ENCODE measurements at regions not wholly inside any gene's neighbourhood (a gene's known extent, or its start where the extent isn't known, plus 50 kb on each side); places are given as distances from the start of the nearest gene placed in this dataset.
"Not testable (repeated sequence)": the region's sequence is repeated elsewhere in the genome, so short reads cannot be mapped to it uniquely, and the experiment has no call there.

DNA sequence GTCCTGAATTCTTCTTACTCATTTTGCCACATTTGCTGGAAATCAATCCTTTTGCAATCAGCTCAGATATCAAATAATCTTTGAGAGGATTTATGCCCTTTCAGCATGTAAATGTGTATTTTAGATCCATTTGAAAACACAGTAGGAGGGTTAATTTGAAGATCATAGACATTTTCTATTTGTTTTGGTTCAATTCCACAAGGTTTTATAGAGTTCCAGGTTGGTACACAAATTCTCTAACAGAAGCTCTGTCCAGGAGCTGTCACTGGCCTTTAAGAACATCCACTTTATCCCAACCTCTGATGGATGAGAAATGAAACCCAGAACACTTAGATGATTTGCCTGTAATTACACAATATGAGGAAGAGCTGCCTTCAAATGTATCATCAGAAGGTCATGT, 157.3 kb upstream of the CHAC2 start:
- DNase-seq, result no peak

DNA sequence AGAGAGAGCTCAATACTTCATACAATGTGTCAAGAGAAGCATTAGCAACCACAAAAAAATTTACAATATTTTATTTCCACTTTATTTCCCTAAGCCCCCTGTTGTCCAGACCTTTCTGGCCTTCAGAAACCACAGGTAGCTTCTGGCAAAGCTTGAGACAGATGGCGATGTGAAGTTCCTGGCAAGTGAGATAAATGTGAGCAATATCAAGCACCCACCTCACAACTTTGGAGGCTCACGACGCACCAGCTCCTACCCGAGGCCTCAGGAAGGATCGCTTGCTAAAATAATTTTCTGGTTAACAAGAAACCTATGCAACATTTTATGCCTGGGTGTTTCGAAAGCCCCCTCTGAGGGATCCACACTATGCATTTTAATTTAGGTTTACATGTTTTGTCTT, 158.1 kb upstream of the CHAC2 start:
- no peak for DNase-seq

- no peak for DNase-seq
Measured at GRCh38 chr2:53608293-53608692, 159.3 kb upstream of the CHAC2 start.

DNA sequence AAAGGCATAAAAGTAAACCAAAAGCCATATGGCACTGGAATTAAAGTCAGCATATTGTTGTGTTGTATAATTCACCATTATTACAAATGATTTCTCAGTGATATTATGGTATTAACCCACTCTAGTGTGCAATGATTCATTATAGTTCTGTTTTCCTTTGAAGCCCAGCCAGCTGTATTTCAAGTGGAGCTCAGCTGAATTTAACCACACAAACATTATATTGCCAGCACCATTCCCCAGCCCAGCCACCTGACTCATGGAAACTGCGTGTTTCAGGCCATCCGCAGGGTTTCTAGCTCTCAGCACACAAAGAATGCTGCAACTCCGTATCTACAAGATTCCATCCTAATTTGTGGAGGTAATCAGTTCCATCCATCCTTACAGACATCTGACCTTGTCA, 166.8 kb upstream of the CHAC2 start:
- DNase-seq, result peak; percentile 36

DNA sequence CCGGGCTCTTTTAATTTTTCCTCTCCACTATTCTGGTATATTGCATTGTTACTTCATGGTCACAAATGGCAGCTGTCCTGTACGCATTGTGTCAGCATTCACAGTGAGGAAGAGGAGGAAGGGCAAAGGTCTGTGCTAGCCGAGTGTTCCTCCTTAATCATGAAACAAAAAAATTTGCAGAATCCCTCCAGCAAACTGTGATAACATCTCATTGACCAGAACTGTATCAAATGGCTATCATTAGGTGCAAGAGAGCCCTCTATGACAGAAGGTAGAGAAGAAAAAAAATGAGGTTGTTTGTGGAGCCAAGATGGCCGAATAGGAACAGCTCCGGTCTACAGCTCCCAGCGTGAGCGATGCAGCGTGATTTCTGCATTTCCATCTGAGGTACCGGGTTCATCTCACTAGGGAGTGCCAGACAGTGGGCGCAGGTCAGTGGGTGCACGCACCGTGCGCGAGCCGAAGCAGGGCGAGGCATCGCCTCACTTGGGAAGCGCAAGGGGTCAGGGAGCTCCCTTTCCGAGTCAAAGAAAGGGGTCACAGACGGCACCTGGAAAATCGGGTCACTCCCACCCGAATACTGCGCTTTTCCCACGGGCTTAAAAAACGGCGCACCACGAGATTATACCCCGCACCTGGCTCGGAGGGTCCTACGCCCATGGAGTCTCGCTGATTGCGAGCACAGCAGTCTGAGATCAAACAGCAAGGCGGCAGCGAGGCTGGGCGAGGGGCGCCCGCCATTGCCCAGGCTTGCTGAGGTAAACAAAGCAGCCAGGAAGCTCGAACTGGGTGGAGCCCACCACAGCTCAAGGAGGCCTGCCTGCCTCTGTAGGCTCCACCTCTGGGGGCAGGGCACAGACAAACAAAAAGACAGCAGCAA, 180.6 kb upstream of the CHAC2 start:
- not testable (repeated sequence) for DNase-seq

- no peak for DNase-seq
Measured at GRCh38 chr2:53584986-53585385, 182.6 kb upstream of the CHAC2 start.

DNA sequence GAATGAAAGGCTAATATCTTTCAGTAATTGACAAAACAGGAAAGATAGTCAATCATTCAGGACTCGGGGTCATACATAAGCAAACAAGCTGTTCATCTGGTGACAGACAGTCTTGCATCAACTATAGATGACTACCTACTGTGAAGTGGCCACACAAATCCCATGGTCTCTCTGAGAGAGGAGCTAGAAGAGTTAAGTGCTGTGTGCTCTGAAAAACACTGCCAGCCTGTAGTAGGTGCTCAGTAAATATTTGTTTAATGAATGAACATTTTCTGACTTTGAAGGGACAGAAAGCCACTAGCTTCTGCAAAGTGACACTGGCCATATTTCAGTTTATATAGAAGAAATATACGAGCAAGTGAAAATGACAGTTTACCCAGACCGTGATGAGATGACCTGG, 184.0 kb upstream of the CHAC2 start:
- DNase-seq, result no peak

DNA sequence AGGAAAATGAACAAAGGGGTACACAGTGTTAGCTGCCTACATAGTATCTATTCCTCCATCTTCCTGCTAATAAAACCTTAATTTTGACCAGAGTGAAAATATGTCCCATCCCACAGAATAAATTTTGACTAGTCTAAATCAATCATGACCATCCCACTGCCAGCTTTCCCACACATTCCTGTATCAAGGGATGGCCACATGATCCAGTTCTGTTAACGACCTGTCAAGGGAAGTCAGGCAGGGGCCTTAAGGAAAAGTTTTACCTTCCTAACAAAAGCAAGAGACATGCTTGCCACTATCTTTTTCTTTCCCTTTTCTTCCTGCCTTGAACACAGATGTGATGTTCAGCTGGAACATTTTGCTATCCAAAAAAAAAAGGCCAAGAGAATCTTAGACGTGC, 185.0 kb upstream of the CHAC2 start:
- DNase-seq, result no peak

DNA sequence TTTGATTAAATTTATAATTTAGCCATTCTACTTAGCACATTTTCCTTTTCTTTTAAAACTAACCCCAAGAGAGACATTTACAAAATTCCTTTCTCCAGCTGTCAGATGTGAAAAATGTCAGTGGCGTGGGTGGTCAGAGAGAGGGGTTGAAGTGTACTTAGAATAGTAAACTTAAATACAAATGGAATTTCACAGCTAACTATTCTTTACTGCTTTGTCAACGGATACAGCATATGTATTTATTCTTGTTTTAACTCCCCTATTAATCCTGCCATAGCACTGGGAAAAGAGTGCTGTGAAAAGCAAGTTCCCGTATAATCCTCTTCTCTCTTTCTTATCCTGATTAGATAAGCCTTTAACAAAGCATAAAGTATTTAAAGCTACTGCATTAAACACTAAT, 191.4 kb upstream of the CHAC2 start:
- DNase-seq, result no peak

DNA sequence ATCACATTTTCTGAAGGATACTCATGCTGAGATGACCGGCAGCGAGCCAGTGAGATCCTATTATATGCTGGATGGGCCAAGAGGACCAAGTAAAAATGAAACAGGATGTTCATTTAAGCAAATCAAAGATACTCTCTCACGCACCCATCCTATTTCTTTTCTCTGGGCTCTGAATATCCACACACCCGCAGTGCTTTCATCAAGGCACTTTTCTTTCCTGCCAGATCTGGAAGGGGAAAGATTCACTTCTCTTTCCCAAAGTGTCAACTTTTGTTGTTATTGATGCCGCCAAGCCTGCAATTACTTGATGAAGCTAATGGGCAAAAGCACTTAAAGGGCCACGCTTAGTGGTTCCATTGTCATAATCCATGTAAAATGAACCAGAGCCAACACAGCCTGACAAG, 191.9 kb upstream of the CHAC2 start:
- peak; percentile 25 for DNase-seq

DNA sequence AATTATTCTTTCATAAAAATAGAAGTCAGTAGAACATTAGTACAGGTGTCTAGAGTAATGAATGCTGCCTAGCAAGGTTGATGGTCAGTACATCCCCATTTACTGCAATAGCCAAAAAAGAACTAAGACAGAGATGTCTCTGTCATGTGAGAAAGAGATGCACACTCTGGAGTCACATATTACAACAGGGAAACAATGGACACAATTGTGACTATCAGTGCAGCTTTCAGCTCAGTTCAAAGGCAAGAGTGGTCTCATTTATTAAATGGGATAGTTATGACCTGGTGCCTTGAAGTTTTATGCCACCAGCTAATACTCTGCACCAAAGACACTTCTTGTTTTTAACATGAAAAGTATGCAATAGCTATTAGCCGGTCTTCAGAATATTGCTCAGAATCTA, 194.9 kb upstream of the CHAC2 start:
- DNase-seq, result no peak

DNA sequence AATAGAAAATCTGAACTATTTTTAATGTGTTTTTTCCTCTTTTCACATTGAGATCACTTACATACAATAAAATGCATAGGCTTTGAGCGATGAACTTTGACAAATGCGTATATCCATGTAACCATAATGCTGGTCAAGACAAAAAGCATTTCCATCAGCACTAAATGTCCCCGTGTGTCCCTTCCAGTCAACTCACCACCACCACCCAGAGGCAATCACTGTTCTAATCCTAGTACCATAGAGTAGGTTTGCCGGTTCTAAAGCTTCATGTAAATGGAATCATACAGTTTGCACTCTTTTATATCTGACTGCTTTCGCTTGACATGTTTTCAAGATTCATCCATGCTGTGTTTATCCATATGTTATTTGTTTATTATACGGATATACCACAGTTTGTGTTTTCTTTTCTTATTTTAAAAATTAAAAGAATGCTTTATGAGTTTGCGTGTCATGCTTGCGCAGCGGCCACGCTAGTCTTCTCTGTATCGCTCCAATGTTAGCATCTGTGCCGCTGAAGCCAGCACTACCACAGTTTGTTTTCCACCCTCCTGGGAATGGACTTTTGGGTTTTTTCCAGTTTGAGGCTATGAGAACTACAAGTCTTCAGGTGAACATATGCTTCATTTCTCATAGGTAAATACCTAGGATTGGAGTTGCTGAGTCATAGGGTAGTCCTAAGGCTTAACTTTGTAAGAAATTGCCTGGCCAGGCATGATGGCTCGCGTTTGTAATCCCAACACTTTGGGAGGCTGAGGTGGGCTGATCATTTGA, 197.5 kb upstream of the CHAC2 start:
- DNase-seq, result no peak

DNA sequence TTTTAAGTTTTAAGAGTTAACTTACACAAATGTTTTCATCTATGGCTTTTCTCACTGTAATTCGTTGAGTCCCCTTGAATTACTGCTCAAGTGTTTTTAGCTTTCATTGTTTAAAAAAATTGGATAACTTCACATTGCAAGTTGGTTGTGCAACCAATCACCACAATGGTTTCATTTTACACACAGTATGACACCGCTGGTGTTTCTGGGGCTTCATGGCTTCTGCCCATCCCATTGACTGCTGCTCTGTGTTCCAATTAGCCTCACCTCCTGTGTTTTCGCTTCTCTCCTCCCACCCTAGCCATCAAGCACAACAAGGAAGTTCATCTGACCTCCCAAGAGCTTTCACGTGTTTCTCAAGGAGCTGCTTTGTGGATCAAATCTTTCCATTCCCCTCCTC, 199.1 kb upstream of the CHAC2 start:
- DNase-seq, result no peak

GRCh38 chr2:53567073-53567472, 200.5 kb upstream of the CHAC2 start:
- DNase-seq, result no peak

DNA sequence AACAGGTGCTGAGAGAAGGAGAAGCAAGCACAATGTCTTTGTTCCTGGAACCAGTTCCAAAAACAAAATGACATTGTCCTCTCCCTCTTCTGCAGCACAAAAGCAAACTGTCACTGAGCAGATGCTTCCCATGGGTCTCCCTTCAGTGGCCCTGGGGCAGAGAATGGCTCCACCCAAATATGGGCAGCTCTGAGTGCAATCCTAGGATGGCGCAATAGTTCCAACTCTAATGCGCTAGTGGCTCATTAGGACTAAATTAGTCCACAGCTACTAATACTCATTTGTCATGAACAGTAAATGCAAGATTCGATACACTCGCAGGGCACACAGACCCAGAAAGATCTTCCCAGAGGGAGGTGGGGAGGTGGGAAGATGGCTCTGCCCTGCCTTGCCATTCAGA, 205.2 kb upstream of the CHAC2 start:
- DNase-seq, result no peak

DNA sequence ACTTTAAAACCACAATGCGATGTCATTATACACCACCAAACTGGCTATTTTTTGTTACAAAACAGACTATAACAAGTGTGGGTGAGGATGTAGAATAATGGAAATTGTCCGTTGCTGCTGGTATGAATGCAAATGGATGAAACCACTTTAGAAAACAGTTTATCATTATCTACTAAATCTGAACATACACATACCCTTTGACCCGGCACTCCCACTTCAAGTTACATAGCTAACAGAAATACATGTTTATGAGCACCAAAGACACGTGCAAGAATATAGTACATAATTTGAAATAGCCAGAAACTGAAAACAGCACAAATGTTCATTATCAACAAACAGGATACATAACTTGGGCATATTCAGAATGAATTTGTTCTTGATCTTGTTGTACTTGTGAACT, 206.4 kb upstream of the CHAC2 start:
- no peak for DNase-seq

- DNase-seq, result no peak
Measured at GRCh38 chr2:53559302-53559966, 208.2 kb upstream of the CHAC2 start.

GRCh38 chr2:53558867-53559266, 208.7 kb upstream of the CHAC2 start:
- no peak for DNase-seq

DNA sequence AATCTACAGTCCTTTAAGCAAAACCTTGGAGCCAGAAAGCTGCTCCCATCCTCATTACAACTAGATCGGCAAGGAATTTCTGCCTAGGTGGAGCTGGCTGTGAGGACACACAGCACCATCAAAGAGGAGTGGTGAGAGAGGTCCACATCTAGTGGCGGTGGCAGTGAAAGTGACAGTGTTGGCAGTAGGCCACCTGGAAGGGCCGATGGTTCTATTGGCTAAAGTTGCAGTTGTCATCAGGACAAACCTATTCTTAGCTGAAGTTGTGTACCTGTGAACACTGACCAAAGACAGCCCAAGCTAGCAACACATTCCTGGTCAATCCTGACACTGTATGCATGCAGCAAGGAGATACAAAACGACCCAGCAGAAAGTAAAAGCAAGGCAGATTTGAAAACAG, 218.1 kb upstream of the CHAC2 start:
- DNase-seq, result no peak

GRCh38 chr2:53545604-53546003, 222.0 kb upstream of the CHAC2 start:
- DNase-seq, result no peak

DNA sequence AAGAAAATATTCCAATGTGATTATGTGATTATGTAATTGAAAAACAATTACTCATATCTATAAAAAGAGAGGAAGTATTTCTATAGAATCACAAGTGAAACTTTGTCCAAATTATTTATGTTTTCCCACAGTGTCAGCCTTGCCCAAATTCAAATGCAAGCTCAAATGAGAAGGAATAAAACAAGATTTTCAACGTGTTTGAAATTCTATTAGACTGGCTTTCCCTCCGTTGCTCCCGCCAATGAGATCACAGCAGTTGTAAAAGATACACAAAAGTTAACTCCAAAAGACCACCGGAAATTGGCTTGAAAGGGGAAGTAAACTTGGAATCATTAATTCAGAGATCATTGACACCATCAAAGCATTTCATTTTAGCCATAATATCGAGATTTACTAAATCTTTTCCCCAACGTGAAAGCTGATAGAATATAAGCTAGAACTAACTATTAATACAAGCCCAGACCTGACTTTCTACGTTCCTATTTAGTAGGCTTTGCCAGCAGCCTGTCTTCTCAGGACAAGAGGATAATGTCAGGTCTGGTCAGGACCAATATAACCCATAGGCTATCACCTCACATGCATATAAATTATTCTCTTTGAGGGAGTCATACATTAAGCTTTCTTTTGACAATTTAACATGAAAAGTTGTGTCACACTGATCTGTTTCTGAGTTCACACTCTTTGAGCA, 222.6 kb upstream of the CHAC2 start:
- no peak for DNase-seq

DNA sequence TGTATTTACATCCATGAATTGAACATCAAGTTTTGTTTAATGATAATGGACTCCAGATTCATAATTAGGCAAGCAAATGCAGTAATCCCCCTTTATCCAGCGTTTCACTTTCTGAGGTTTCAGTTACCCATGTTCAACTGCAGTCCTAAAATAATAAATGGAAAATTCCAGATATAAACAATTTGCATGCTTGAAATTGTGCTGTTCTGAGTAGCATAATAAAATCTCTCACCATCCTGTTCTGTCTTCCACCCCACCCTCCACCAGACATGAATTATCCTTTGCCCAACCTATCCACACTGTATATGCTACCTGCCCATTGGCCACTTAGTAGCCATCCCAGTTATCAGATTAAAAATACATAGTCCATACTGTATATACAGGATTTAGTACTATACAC, 224.5 kb upstream of the CHAC2 start:
- DNase-seq, result no peak

Data from NCI-H774 (cell line).